ENCODE measurements at regions not wholly inside any gene's neighbourhood (a gene's known extent, or its start where the extent isn't known, plus 50 kb on each side); places are given as distances from the start of the nearest gene placed in this dataset.
"Not testable (repeated sequence)": the region's sequence is repeated elsewhere in the genome, so short reads cannot be mapped to it uniquely, and the experiment has no call there.

GRCh38 chr5:164504141-164504772, 998.8 kb downstream of the MAT2B start:
- Mint-ChIP-seq H3K9me3 (ENCODE audit: low read depth) (peaks cover 3% of the 10 kb centered on the region), H3K27ac (no peak overlapping the region), H3K36me3 (ENCODE audit: insufficient read depth) (no peaks in the 10 kb centered on the region), H3K4me1 (ENCODE audit: low read depth) (peaks cover 14% of the 10 kb centered on the region), H3K27me3 (no peaks in the 10 kb centered on the region), H3K4me3 (ENCODE audit: low read depth) (no peak overlapping the region)
- peak; percentile 91 for TF ChIP-seq CTCF (IDR thresholded peaks at IDR 0.05; ENCODE audit: unreplicated experiment)
- DNase-seq (ENCODE audit: low spot score, unreplicated experiment), result peak; percentile 24

- no peaks in the 10 kb centered on the region for H3K27me3 Mint-ChIP-seq
- H3K36me3 Mint-ChIP-seq (ENCODE audit: insufficient read depth), result peaks cover 1% of the 10 kb centered on the region
- no peak for DNase-seq (ENCODE audit: low spot score, unreplicated experiment)
- no peaks in the 10 kb centered on the region for H3K9me3 Mint-ChIP-seq (ENCODE audit: low read depth)
- H3K4me1 Mint-ChIP-seq (ENCODE audit: low read depth), result peaks cover 12% of the 10 kb centered on the region
- no peak overlapping the region for H3K27ac Mint-ChIP-seq
- no peak for TF ChIP-seq CTCF (IDR thresholded peaks at IDR 0.05; ENCODE audit: unreplicated experiment)
- H3K4me3 Mint-ChIP-seq (ENCODE audit: low read depth), result no peak overlapping the region
Measured at GRCh38 chr5:164505791-164506190, 1000.4 kb downstream of the MAT2B start.

- H3K36me3 Mint-ChIP-seq (ENCODE audit: insufficient read depth), result peaks cover 1% of the 10 kb centered on the region
- no peak overlapping the region for H3K27ac Mint-ChIP-seq
- H3K9me3 Mint-ChIP-seq (ENCODE audit: low read depth), result peaks cover 10% of the 10 kb centered on the region
- H3K4me1 Mint-ChIP-seq (ENCODE audit: low read depth), result peaks cover 3% of the 10 kb centered on the region
- DNase-seq (ENCODE audit: low spot score, unreplicated experiment), result no peak
- no peaks in the 10 kb centered on the region for H3K27me3 Mint-ChIP-seq
- TF ChIP-seq CTCF (IDR thresholded peaks at IDR 0.05; ENCODE audit: unreplicated experiment), result no peak
- H3K4me3 Mint-ChIP-seq (ENCODE audit: low read depth), result no peak overlapping the region
Measured at GRCh38 chr5:164518067-164518740, 1012.8 kb downstream of the MAT2B start.

GRCh38 chr5:164518741-164519080, 1013.3 kb downstream of the MAT2B start:
- TF ChIP-seq CTCF (IDR thresholded peaks at IDR 0.05; ENCODE audit: unreplicated experiment), result no peak
- H3K27me3 Mint-ChIP-seq, result no peaks in the 10 kb centered on the region

GRCh38 chr5:164532235-164532900, 1026.9 kb downstream of the MAT2B start:
- no peaks in the 10 kb centered on the region for H3K9me3 Mint-ChIP-seq (ENCODE audit: low read depth)
- DNase-seq (ENCODE audit: low spot score, unreplicated experiment), result no peak
- no peaks in the 10 kb centered on the region for H3K36me3 Mint-ChIP-seq (ENCODE audit: insufficient read depth)
- H3K27me3 Mint-ChIP-seq, result no peaks in the 10 kb centered on the region
- no peak overlapping the region for H3K4me3 Mint-ChIP-seq (ENCODE audit: low read depth)
- no peak overlapping the region for H3K27ac Mint-ChIP-seq
- TF ChIP-seq CTCF (IDR thresholded peaks at IDR 0.05; ENCODE audit: unreplicated experiment), result no peak
- H3K4me1 Mint-ChIP-seq (ENCODE audit: low read depth), result no peaks in the 10 kb centered on the region

More at GRCh38 chr5:164518741-164519080, 1013.3 kb downstream of the MAT2B start:
- H3K27ac Mint-ChIP-seq, result no peak overlapping the region
- H3K9me3 Mint-ChIP-seq (ENCODE audit: low read depth), result peaks cover 4% of the 10 kb centered on the region
- no peak for DNase-seq (ENCODE audit: low spot score, unreplicated experiment)
- no peak overlapping the region for H3K4me3 Mint-ChIP-seq (ENCODE audit: low read depth)
- no peaks in the 10 kb centered on the region for H3K36me3 Mint-ChIP-seq (ENCODE audit: insufficient read depth)
- peaks cover 3% of the 10 kb centered on the region for H3K4me1 Mint-ChIP-seq (ENCODE audit: low read depth)

GRCh38 chr5:164533426-164533825, 1028.0 kb downstream of the MAT2B start:
- not testable (repeated sequence) for H3K27me3 Mint-ChIP-seq; H3K27ac Mint-ChIP-seq; H3K9me3 Mint-ChIP-seq (ENCODE audit: low read depth); H3K36me3 Mint-ChIP-seq (ENCODE audit: insufficient read depth); DNase-seq (ENCODE audit: low spot score, unreplicated experiment); H3K4me3 Mint-ChIP-seq (ENCODE audit: low read depth); H3K4me1 Mint-ChIP-seq (ENCODE audit: low read depth)
